GM23338 (cell line): ENCODE measurements at regions not wholly inside any gene's neighbourhood (a gene's known extent, or its start where the extent isn't known, plus 50 kb on each side); places are given as distances from the start of the nearest gene placed in this dataset.

ENCODE experiments used
- ATAC-seq: fragments of 200-7000 bp; cut with Tn5 transposase; 3 replicates; pipeline ENCODE4 v1.9.1; 2020
- DNase-seq: peaks from one replicate; pipeline ENCODE4 v3.0.0-alpha.2; 2015; ENCODE audit warnings: low spot score
- H2AFZ ChIP-seq: fragments of 200-600 bp; sonication (generic); 2 replicates; pipeline ENCODE4 v1.8.0; 2016; ENCODE audit warnings: antibody characterized with exemption, mild to moderate bottlenecking, moderate library complexity
- H3F3A ChIP-seq: fragments of 200-600 bp; sonication (generic); replicated peaks from 2 replicates; pipeline ENCODE4 v1.8.0; 2017; ENCODE audit warnings: antibody characterized with exemption, mixed run types, low read depth
- H3K27ac ChIP-seq: fragments of 200-600 bp; sonication (generic); 2 replicates; pipeline ENCODE4 v1.6.1; 2016; ENCODE audit warnings: low read depth
- H3K27me3 ChIP-seq: fragments of 200-600 bp; sonication (generic); 2 replicates; pipeline ENCODE4 v1.8.0; 2016; ENCODE audit warnings: mild to moderate bottlenecking, mixed run types, moderate library complexity; ENCODE audit not compliant: insufficient read depth
- H3K36me3 ChIP-seq: fragments of 200-600 bp; sonication (generic); 2 replicates; pipeline ENCODE4 v1.8.0; 2016; ENCODE audit warnings: mild to moderate bottlenecking; ENCODE audit not compliant: insufficient read depth
- H3K4me1 ChIP-seq: fragments of 200-600 bp; sonication (generic); 2 replicates; pipeline ENCODE4 v1.8.0; 2016; ENCODE audit warnings: mild to moderate bottlenecking, moderate library complexity; ENCODE audit not compliant: insufficient read depth
- H3K4me2 ChIP-seq: fragments of 200-600 bp; sonication (generic); 2 replicates; pipeline ENCODE4 v1.7.1; 2017; ENCODE audit warnings: mixed run types
- H3K4me3 ChIP-seq: fragments of 200-600 bp; sonication (generic); 2 replicates; pipeline ENCODE4 v1.6.1; 2016; ENCODE audit warnings: mixed run types
- H3K79me2 ChIP-seq: fragments of 200-600 bp; sonication (generic); replicated peaks from 2 replicates; pipeline ENCODE4 v1.8.0; 2017; ENCODE audit warnings: mild to moderate bottlenecking; ENCODE audit not compliant: insufficient read depth
- H3K9me2 ChIP-seq: fragments of 200-600 bp; sonication (generic); 2 replicates; pipeline ENCODE4 v1.8.0; 2017; ENCODE audit not compliant: insufficient read depth
- H4K20me1 ChIP-seq: fragments of 200-600 bp; sonication (generic); replicated peaks from 2 replicates; pipeline ENCODE4 v1.8.0; 2017; ENCODE audit warnings: mild to moderate bottlenecking; ENCODE audit not compliant: insufficient read depth
- H3K27ac Mint-ChIP-seq: 2 replicates; pipeline ENCODE4 v1.8.0; 2020; ENCODE audit warnings: inconsistent platforms, mild to moderate bottlenecking, moderate library complexity, mixed read lengths
- H3K27me3 Mint-ChIP-seq: 3 replicates; pipeline ENCODE4 v1.8.0; 2022; ENCODE audit warnings: low read depth, mild to moderate bottlenecking, moderate library complexity, mixed read lengths, inconsistent platforms; ENCODE audit not compliant: insufficient read depth, poor library complexity
- H3K36me3 Mint-ChIP-seq: 3 replicates; pipeline ENCODE4 v1.8.0; 2021; ENCODE audit warnings: low read depth, mild to moderate bottlenecking, inconsistent platforms, moderate library complexity, mixed read lengths
- H3K4me1 Mint-ChIP-seq: 3 replicates; pipeline ENCODE4 v1.8.0; 2020; ENCODE audit warnings: mild to moderate bottlenecking, inconsistent platforms, mixed read lengths
- H3K4me3 Mint-ChIP-seq: 3 replicates; pipeline ENCODE4 v1.8.0; 2021; ENCODE audit warnings: moderate library complexity, mild to moderate bottlenecking, inconsistent platforms, mixed read lengths
- H3K9me3 Mint-ChIP-seq: 3 replicates; pipeline ENCODE4 v1.8.0; 2020; ENCODE audit warnings: moderate library complexity, mild to moderate bottlenecking, inconsistent platforms, mixed read lengths
- CREB1 ChIP-seq: fragments of 250-450 bp; sonication (Bioruptor Pico); IDR thresholded peaks from 2 replicates; pipeline ENCODE4 v1.5.0; 2020; ENCODE audit warnings: low read depth, mild to moderate bottlenecking, moderate library complexity
- CTCF ChIP-seq, 2 experiments: fragments of 200-600 bp in 1 of 2; sonication (generic) in 1 of 2; conservative IDR thresholded peaks; 2 replicates each; pipeline versions ENCODE4 v1.5.1 to v1.6.1; 2016 to 2017; ENCODE audit warnings: antibody characterized with exemption in 2 of 2, low read depth in 2 of 2, mild to moderate bottlenecking in 2 of 2, moderate library complexity in 1 of 2
- ETS1 ChIP-seq: IDR thresholded peaks from 2 replicates; pipeline ENCODE4 v1.6.1; 2016; ENCODE audit warnings: antibody characterized with exemption
- EZH2 ChIP-seq: fragments of 200-600 bp; sonication (generic); IDR thresholded peaks from one replicate; pipeline ENCODE4 v1.8.0; 2017; ENCODE audit warnings: antibody characterized with exemption, mild to moderate bottlenecking, low read depth; ENCODE audit not compliant: unreplicated experiment
- EZH2phosphoT487 ChIP-seq: fragments of 200-600 bp; sonication (generic); IDR thresholded peaks from one replicate; pipeline ENCODE4 v1.8.1; 2018; ENCODE audit warnings: antibody characterized with exemption; ENCODE audit not compliant: unreplicated experiment
- JUNB ChIP-seq: IDR thresholded peaks from one replicate; pipeline ENCODE4 v1.6.1; 2016; ENCODE audit warnings: antibody characterized with exemption; ENCODE audit not compliant: unreplicated experiment
- NANOG ChIP-seq: IDR thresholded peaks from 2 replicates; pipeline ENCODE4 v1.6.1; 2016; ENCODE audit warnings: antibody characterized with exemption, borderline replicate concordance
- POLR2AphosphoS5 ChIP-seq: IDR thresholded peaks from 2 replicates; pipeline ENCODE4 v1.6.1; 2016; ENCODE audit warnings: antibody characterized with exemption, low read depth
- REST ChIP-seq: IDR thresholded peaks from one replicate; pipeline ENCODE4 v1.6.1; 2018; ENCODE audit warnings: antibody characterized with exemption; ENCODE audit not compliant: unreplicated experiment
- STAT1 ChIP-seq: IDR thresholded peaks from one replicate; pipeline ENCODE4 v1.6.1; 2016; ENCODE audit warnings: antibody characterized with exemption; ENCODE audit not compliant: unreplicated experiment
- ZNF114 ChIP-seq: fragments of 250-450 bp; sonication (Bioruptor Pico); IDR thresholded peaks from 2 replicates; pipeline ENCODE4 v1.5.0; 2020; ENCODE audit warnings: mild to moderate bottlenecking, moderate library complexity

- TF ChIP-seq REST (no peak), ETS1 (no peak), ZNF114 (no peak), JUNB (no peak), CTCF (conservative IDR thresholded peaks at IDR 0.05; ENCODE audit: low read depth in 2 of 2) (no peak), STAT1 (no peak)
Measured at GRCh38 chr4:166481055-166481454, 608.0 kb downstream of the TLL1 start (continued).

GRCh38 chr4:166481739-166482138 lies 608.7 kb downstream of the TLL1 start:
- Histone ChIP-seq H3K4me3 (no peak overlapping the region), H3K79me2 (no peaks in the 10 kb centered on the region), H3K36me3 (no peaks in the 10 kb centered on the region), H3K27ac (no peak overlapping the region), H3K9me2 (no peaks in the 10 kb centered on the region), H3F3A (no peaks in the 10 kb centered on the region), H3K4me1 (no peaks in the 10 kb centered on the region), H3K4me2 (no peak overlapping the region), H3K27me3 (no peaks in the 10 kb centered on the region), H4K20me1 (no peaks in the 10 kb centered on the region), H2AFZ (no peak overlapping the region)
- Mint-ChIP-seq H3K27me3 (no peaks in the 10 kb centered on the region), H3K36me3 (no peaks in the 10 kb centered on the region), H3K4me1 (no peaks in the 10 kb centered on the region), H3K27ac (no peak overlapping the region), H3K9me3 (no peaks in the 10 kb centered on the region; the same call in 2 of the 3 replicates), H3K4me3 (no peak overlapping the region)
- DNase-seq (no peak), ATAC-seq (no peak)
- TF ChIP-seq POLR2AphosphoS5 = no peak
- no peak for TF ChIP-seq JUNB
- no peak for TF ChIP-seq CTCF (conservative IDR thresholded peaks at IDR 0.05; ENCODE audit: low read depth in 2 of 2)
- TF ChIP-seq REST = no peak
- no peak for TF ChIP-seq CREB1 (CRISPR knock-in tag)
- TF ChIP-seq ETS1 = no peak
- TF ChIP-seq ZNF114 = no peak
- no peak for TF ChIP-seq EZH2
- no peak for TF ChIP-seq EZH2phosphoT487
- TF ChIP-seq NANOG = no peak
